ENCODE measurements at regions not wholly inside any gene's neighbourhood (a gene's known extent, or its start where the extent isn't known, plus 50 kb on each side); places are given as distances from the start of the nearest gene placed in this dataset.

- H3K36me3 Mint-ChIP-seq: no peaks in the 10 kb centered on the region
- no peaks in the 10 kb centered on the region for H3K9me3 Mint-ChIP-seq
- POLR2A ChIA-PET: no interaction called here
- no peak for DNase-seq
- H3K4me1 Mint-ChIP-seq (ENCODE audit: low read depth): no peaks in the 10 kb centered on the region
- CTCF ChIA-PET: no interaction called here
- H3K27ac Mint-ChIP-seq: no peak overlapping the region
- intact Hi-C loops (cut with micrococcal nuclease): no loop called here
- H3K4me3 Mint-ChIP-seq: no peak overlapping the region
- peaks cover 21% of the 10 kb centered on the region for H3K27me3 Mint-ChIP-seq
These were observed 54.5 kb downstream of the ADRA2A start for GRCh38 chr10:111131168-111131799.

DNA sequence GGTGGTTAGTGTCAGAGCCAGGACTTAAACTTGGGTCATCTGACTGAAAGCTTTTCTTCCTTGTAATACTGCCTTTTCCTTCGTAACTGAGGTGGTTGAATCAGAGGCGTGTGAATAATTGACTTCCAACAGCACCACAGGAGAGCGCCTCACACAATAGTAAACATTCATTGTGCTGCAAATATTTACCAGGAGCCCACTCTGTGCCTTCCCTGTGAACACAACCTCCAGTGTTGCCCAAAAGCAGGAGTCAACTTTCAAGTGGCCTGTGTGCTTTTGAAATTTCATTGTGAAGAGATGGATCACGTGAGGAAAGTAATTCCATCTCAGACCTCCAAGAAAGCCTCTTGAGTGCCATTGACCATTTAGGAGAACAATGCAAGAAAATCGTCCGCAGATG, 60.2 kb downstream of the ADRA2A start:
- ChIA-PET CTCF (interaction anchor here (0.6 kb wide), 1 partner anchor 61 kb away, joined by 4 read pairs; no protein-coding TSS in a partner anchor), POLR2A (no interaction called here)
- no peaks in the 10 kb centered on the region for H3K4me1 Mint-ChIP-seq (ENCODE audit: low read depth)
- H3K27me3 Mint-ChIP-seq: peaks cover 20% of the 10 kb centered on the region
- H3K36me3 Mint-ChIP-seq: no peaks in the 10 kb centered on the region
- DNase-seq: no peak
- intact Hi-C loops (cut with micrococcal nuclease): no loop called here
- H3K9me3 Mint-ChIP-seq: no peaks in the 10 kb centered on the region
- H3K4me3 Mint-ChIP-seq: no peak overlapping the region
- H3K27ac Mint-ChIP-seq: no peak overlapping the region

GRCh38 chr10:111137587-111137986, 60.8 kb downstream of the ADRA2A start:
- no peaks in the 10 kb centered on the region for H3K9me3 Mint-ChIP-seq
- H3K27ac Mint-ChIP-seq: no peak overlapping the region
- no peak for DNase-seq
- ChIA-PET POLR2A (no interaction called here), CTCF (interaction anchor here (0.6 to 1.0 kb wide), 2 partner anchors 62 to 465 kb away, joined by 3 to 4 read pairs; no protein-coding TSS in a partner anchor)
- peaks cover 20% of the 10 kb centered on the region for H3K27me3 Mint-ChIP-seq
- H3K4me1 Mint-ChIP-seq (ENCODE audit: low read depth): no peaks in the 10 kb centered on the region
- intact Hi-C loops (cut with micrococcal nuclease): no loop called here
- no peak overlapping the region for H3K4me3 Mint-ChIP-seq
- no peaks in the 10 kb centered on the region for H3K36me3 Mint-ChIP-seq

- no peak overlapping the region for H3K4me3 Mint-ChIP-seq
These were observed 61.7 kb downstream of the ADRA2A start for GRCh38 chr10:111138544-111138943.

GRCh38 chr10:111139567-111139966, 62.7 kb downstream of the ADRA2A start:
- DNase-seq: no peak
- Mint-ChIP-seq H3K9me3 (no peaks in the 10 kb centered on the region), H3K27me3 (peaks cover 21% of the 10 kb centered on the region), H3K4me1 (ENCODE audit: low read depth) (no peaks in the 10 kb centered on the region), H3K27ac (no peak overlapping the region), H3K4me3 (no peak overlapping the region), H3K36me3 (no peaks in the 10 kb centered on the region)
- CTCF ChIA-PET: no interaction called here
- POLR2A ChIA-PET: no interaction called here
- intact Hi-C loops (cut with micrococcal nuclease): no loop called here

More at GRCh38 chr10:111138544-111138943, 61.7 kb downstream of the ADRA2A start:
- no peaks in the 10 kb centered on the region for H3K9me3 Mint-ChIP-seq
- ChIA-PET CTCF (no interaction called here), POLR2A (no interaction called here)
- DNase-seq: no peak
- no peak overlapping the region for H3K27ac Mint-ChIP-seq
- H3K27me3 Mint-ChIP-seq: peaks cover 21% of the 10 kb centered on the region
- intact Hi-C loops (cut with micrococcal nuclease): no loop called here
- H3K36me3 Mint-ChIP-seq: no peaks in the 10 kb centered on the region
- no peaks in the 10 kb centered on the region for H3K4me1 Mint-ChIP-seq (ENCODE audit: low read depth)

DNA sequence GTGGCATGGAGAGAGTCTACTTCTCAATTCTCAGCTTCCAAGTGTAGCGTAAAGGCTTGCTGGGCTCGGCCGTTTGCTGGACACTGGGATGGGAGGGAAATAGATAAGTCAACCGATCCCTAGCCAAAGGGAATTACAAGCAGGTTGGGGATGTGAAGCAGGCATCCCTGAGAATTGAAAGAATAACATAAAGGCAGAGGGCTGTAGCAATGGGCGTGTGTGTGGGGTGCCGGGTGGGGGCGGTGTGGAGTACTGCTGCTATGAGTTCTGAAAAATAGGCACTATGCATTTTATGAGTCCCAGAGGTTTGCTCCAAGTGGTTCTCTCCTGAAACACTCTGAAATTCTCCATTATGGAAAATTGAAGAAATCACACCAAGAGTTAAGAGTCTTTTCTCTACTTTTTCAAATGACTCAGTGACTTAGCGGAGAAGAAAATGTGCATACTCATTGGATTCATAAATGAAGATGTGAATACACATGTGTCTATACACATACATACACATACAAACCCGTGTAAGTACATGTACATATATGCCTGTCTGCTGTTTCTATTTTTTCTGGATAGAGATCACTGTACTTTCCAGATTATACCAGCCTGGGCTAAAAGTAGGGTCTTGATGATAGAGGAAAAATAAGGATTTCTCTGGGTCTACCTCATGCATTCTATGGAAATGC, 65.4 kb downstream of the ADRA2A start:
- DNase-seq: no peak
- H3K27me3 Mint-ChIP-seq: peaks cover 9% of the 10 kb centered on the region
- peaks cover 13% of the 10 kb centered on the region for H3K4me1 Mint-ChIP-seq (ENCODE audit: low read depth)
- no peak overlapping the region for H3K4me3 Mint-ChIP-seq
- ChIA-PET CTCF (no interaction called here), POLR2A (no interaction called here)
- no peaks in the 10 kb centered on the region for H3K9me3 Mint-ChIP-seq
- no peak overlapping the region for H3K27ac Mint-ChIP-seq
- no peaks in the 10 kb centered on the region for H3K36me3 Mint-ChIP-seq
- intact Hi-C loops (cut with micrococcal nuclease): no loop called here

GRCh38 chr10:111146025-111146640, 69.3 kb downstream of the ADRA2A start:
- Mint-ChIP-seq H3K4me1 (ENCODE audit: low read depth) (peaks cover 13% of the 10 kb centered on the region), H3K27ac (no peak overlapping the region), H3K27me3 (peaks cover 4% of the 10 kb centered on the region), H3K9me3 (no peaks in the 10 kb centered on the region), H3K4me3 (no peak overlapping the region), H3K36me3 (no peaks in the 10 kb centered on the region)
- ChIA-PET CTCF (no interaction called here), POLR2A (no interaction called here)
- intact Hi-C loops (cut with micrococcal nuclease): no loop called here
- peak; percentile 14 for DNase-seq

- DNase-seq: no peak
- intact Hi-C loops (cut with micrococcal nuclease): no loop called here
- H3K36me3 Mint-ChIP-seq: no peaks in the 10 kb centered on the region
- H3K27ac Mint-ChIP-seq: no peak overlapping the region
- no peaks in the 10 kb centered on the region for H3K9me3 Mint-ChIP-seq
- POLR2A ChIA-PET: no interaction called here
- H3K27me3 Mint-ChIP-seq: peaks cover 6% of the 10 kb centered on the region
- H3K4me3 Mint-ChIP-seq: no peak overlapping the region
- H3K4me1 Mint-ChIP-seq (ENCODE audit: low read depth): peaks cover 13% of the 10 kb centered on the region
- CTCF ChIA-PET: no interaction called here
These were observed 71.2 kb downstream of the ADRA2A start for GRCh38 chr10:111148025-111148424.

GRCh38 chr10:111148440-111148839, 71.6 kb downstream of the ADRA2A start:
- H3K27me3 Mint-ChIP-seq: peaks cover 8% of the 10 kb centered on the region
- H3K4me1 Mint-ChIP-seq (ENCODE audit: low read depth): peaks cover 13% of the 10 kb centered on the region
- no peaks in the 10 kb centered on the region for H3K9me3 Mint-ChIP-seq
- no peak for DNase-seq
- no peak overlapping the region for H3K27ac Mint-ChIP-seq
- no peaks in the 10 kb centered on the region for H3K36me3 Mint-ChIP-seq
- POLR2A ChIA-PET: no interaction called here
- CTCF ChIA-PET: no interaction called here
- intact Hi-C loops (cut with micrococcal nuclease): no loop called here
- H3K4me3 Mint-ChIP-seq: no peak overlapping the region

DNA sequence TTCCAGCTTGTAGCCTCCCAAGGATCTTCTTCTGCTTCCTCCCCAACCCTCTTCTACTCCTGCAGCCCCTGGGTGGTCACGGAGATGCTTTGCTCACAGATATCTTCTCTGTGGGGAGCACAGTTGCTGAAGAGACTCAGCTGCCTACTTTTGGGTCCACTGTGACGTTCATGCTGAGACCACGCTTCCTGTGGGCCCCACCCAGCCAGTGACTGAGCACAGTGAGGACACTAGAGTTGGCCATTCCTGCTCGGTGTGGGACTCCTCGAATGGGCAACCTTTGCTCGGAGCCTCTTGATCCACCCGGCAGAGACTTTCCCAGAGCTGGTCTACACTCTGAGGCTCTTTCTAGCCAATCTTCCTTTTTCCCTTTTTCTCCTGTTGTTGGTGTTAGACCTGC, 73.9 kb downstream of the ADRA2A start:
- ChIA-PET POLR2A (no interaction called here), CTCF (no interaction called here)
- no peak overlapping the region for H3K4me3 Mint-ChIP-seq
- no peak for DNase-seq
- H3K27ac Mint-ChIP-seq: no peak overlapping the region
- peaks cover 13% of the 10 kb centered on the region for H3K4me1 Mint-ChIP-seq (ENCODE audit: low read depth)
- peaks cover 9% of the 10 kb centered on the region for H3K27me3 Mint-ChIP-seq
- no peaks in the 10 kb centered on the region for H3K36me3 Mint-ChIP-seq
- H3K9me3 Mint-ChIP-seq: no peaks in the 10 kb centered on the region
- intact Hi-C loops (cut with micrococcal nuclease): no loop called here

DNA sequence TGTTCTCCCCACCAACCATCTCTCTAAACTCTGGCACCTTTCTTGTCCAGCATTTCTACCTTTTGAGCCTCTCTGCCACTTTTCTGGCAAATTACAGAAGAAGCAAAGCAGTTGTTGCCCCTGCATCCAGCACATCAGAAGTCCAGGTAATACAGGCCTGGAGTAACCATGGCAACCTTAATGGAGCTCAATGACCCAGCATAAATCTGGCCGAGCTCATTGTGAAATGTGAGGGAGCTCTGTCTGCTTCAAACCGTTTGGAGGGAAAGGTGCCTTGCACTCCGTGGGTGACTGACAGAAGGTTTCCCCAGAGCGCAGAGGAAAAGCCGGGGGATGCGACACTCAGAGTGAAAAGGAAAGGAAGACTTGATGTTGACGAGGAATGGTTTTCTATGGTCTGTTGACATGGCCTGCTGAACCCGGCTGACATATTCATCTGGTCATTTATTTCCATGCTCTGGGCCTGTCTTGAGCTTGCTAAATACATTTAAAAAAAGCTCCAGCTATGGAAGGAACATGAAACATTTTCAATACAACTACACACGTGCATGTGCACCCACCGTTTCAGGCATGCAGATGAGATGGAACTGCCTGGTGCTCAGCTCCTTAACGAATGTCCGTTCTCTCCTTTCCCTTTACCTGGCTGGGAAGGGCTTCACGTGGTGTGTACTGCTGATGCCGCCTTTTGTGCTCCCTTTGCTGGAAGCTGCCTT, 74.9 kb downstream of the ADRA2A start:
- Mint-ChIP-seq H3K9me3 (no peaks in the 10 kb centered on the region), H3K4me3 (no peak overlapping the region), H3K27ac (no peak overlapping the region), H3K4me1 (ENCODE audit: low read depth) (peaks cover 2% of the 10 kb centered on the region), H3K36me3 (no peaks in the 10 kb centered on the region), H3K27me3 (peaks cover 14% of the 10 kb centered on the region)
- intact Hi-C loops (cut with micrococcal nuclease): no loop called here
- CTCF ChIA-PET: interaction anchor here (1.1 kb wide), 1 partner anchor 27 kb away, joined by 3 read pairs; no protein-coding TSS in a partner anchor
- POLR2A ChIA-PET: no interaction called here
- DNase-seq: no peak

DNA sequence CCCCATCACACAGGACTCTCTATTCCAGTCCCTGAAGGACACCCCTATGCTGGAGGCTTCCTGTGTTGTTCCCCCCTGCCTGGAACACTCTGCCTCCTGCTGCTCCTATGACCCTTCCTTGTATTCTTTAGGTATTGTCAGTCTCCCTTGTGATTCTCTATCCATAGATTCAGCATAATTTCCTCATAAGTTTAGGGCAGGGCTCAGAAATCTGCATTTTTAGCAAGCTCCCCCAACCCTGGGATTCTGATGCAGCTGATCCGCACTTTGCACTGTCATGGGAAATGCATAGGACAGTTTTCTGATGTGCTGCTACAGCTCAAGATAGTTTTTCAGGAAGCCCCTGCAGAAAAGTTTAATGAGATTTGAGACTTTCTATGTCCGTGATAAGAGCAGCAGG, 79.9 kb downstream of the ADRA2A start:
- CTCF ChIA-PET: no interaction called here
- H3K4me3 Mint-ChIP-seq: no peak overlapping the region
- peaks cover 29% of the 10 kb centered on the region for H3K27me3 Mint-ChIP-seq
- H3K9me3 Mint-ChIP-seq: no peaks in the 10 kb centered on the region
- H3K36me3 Mint-ChIP-seq: no peaks in the 10 kb centered on the region
- no peak overlapping the region for H3K27ac Mint-ChIP-seq
- DNase-seq: no peak
- H3K4me1 Mint-ChIP-seq (ENCODE audit: low read depth): no peaks in the 10 kb centered on the region
- POLR2A ChIA-PET: no interaction called here
- intact Hi-C loops (cut with micrococcal nuclease): no loop called here

All from activated CD4-positive, alpha-beta memory T cell treated with anti-CD3 and anti-CD28 coated beads for 36 hours (primary cell).